ENCODE measurements at regions not wholly inside any gene's neighbourhood (a gene's known extent, or its start where the extent isn't known, plus 50 kb on each side); places are given as distances from the start of the nearest gene placed in this dataset.
"Not testable (repeated sequence)": the region's sequence is repeated elsewhere in the genome, so short reads cannot be mapped to it uniquely, and the experiment has no call there.

GRCh38 chr6:126723541-126724170 is 383.7 kb downstream of the CENPW start:
- no peak for DNase-seq (ENCODE audit: insufficient read length, low spot score, missing footprints)
- H3K4me3 ChIP-seq (ENCODE audit: insufficient read depth, low read length), result no peak overlapping the region
- no peak overlapping the region for H2AFZ ChIP-seq (ENCODE audit: low read length)

GRCh38 chr6:126724821-126725220 is 384.9 kb downstream of the CENPW start:
- no peaks in the 10 kb centered on the region for H3K9me3 ChIP-seq (ENCODE audit: low read depth, low read length)
- H4K20me1 ChIP-seq (ENCODE audit: insufficient read depth, low read length), result no peaks in the 10 kb centered on the region
- H3K27ac ChIP-seq (ENCODE audit: low read depth, low read length), result no peak overlapping the region
- no peak overlapping the region for H3K4me3 ChIP-seq (ENCODE audit: insufficient read depth, low read length)
- no peaks in the 10 kb centered on the region for H3K79me2 ChIP-seq (ENCODE audit: insufficient read depth, low read length)
- no peaks in the 10 kb centered on the region for H3K36me3 ChIP-seq (ENCODE audit: insufficient read depth, low read length)
- no peaks in the 10 kb centered on the region for H3K27me3 ChIP-seq (ENCODE audit: insufficient read depth, low read length)
- TF ChIP-seq, protein P1, sequence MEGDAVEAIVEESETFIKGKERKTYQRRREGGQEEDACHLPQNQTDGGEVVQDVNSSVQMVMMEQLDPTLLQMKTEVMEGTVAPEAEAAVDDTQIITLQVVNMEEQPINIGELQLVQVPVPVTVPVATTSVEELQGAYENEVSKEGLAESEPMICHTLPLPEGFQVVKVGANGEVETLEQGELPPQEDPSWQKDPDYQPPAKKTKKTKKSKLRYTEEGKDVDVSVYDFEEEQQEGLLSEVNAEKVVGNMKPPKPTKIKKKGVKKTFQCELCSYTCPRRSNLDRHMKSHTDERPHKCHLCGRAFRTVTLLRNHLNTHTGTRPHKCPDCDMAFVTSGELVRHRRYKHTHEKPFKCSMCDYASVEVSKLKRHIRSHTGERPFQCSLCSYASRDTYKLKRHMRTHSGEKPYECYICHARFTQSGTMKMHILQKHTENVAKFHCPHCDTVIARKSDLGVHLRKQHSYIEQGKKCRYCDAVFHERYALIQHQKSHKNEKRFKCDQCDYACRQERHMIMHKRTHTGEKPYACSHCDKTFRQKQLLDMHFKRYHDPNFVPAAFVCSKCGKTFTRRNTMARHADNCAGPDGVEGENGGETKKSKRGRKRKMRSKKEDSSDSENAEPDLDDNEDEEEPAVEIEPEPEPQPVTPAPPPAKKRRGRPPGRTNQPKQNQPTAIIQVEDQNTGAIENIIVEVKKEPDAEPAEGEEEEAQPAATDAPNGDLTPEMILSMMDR (IDR thresholded peaks at IDR 0.05; ENCODE audit: extremely low read depth, low read depth, low read length), result no peak
- no peak for DNase-seq (ENCODE audit: insufficient read length, low spot score, missing footprints)
- H3K4me1 ChIP-seq (ENCODE audit: insufficient read depth, low read length), result peaks cover 13% of the 10 kb centered on the region
- no peak overlapping the region for H2AFZ ChIP-seq (ENCODE audit: low read length)
- H3K4me2 ChIP-seq (ENCODE audit: insufficient read depth, low read length), result no peak overlapping the region

More at GRCh38 chr6:126723541-126724170, 383.7 kb downstream of the CENPW start:
- no peaks in the 10 kb centered on the region for H3K9me3 ChIP-seq (ENCODE audit: low read depth, low read length)
- H3K36me3 ChIP-seq (ENCODE audit: insufficient read depth, low read length), result no peaks in the 10 kb centered on the region
- no peaks in the 10 kb centered on the region for H3K27me3 ChIP-seq (ENCODE audit: insufficient read depth, low read length)
- peaks cover 13% of the 10 kb centered on the region for H3K4me1 ChIP-seq (ENCODE audit: insufficient read depth, low read length)
- H3K4me2 ChIP-seq (ENCODE audit: insufficient read depth, low read length), result no peak overlapping the region
- no peaks in the 10 kb centered on the region for H4K20me1 ChIP-seq (ENCODE audit: insufficient read depth, low read length)
- TF ChIP-seq, protein P1 (IDR thresholded peaks at IDR 0.05; ENCODE audit: extremely low read depth, low read depth, low read length), result no peak
- no peaks in the 10 kb centered on the region for H3K79me2 ChIP-seq (ENCODE audit: insufficient read depth, low read length)
- H3K27ac ChIP-seq (ENCODE audit: low read depth, low read length), result no peak overlapping the region

- H3K27me3 ChIP-seq (ENCODE audit: insufficient read depth, low read length); H4K20me1 ChIP-seq (ENCODE audit: insufficient read depth, low read length); H3K4me3 ChIP-seq (ENCODE audit: insufficient read depth, low read length); DNase-seq (ENCODE audit: insufficient read length, low spot score, missing footprints); H3K27ac ChIP-seq (ENCODE audit: low read depth, low read length); H3K4me1 ChIP-seq (ENCODE audit: insufficient read depth, low read length); H2AFZ ChIP-seq (ENCODE audit: low read length); H3K9me3 ChIP-seq (ENCODE audit: low read depth, low read length); H3K4me2 ChIP-seq (ENCODE audit: insufficient read depth, low read length); H3K79me2 ChIP-seq (ENCODE audit: insufficient read depth, low read length); H3K36me3 ChIP-seq (ENCODE audit: insufficient read depth, low read length): not testable (repeated sequence)
Observed at GRCh38 chr6:126726454-126726853, 386.5 kb downstream of the CENPW start.

DNA sequence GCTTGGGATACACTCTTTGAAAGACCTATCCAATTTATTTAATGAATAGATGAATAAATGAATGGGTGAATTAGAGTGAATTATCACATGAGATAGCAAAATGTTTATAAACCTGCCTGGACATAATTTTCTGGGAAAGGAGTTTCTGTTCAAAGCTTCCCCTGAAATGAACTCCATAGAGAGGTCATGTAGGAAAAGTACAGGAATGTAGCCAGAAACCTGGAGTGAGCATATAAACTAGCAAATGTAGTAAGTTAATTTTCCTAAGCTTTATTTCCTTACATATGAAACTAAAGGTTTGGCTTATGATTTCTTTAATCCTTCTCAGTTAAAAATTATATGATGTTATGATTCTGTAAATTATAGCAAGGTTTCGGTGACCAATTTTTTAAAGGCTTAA is 380.3 kb upstream of the RSPO3 start:
- H4K20me1 ChIP-seq (ENCODE audit: insufficient read depth, low read length), result no peaks in the 10 kb centered on the region
- H3K36me3 ChIP-seq (ENCODE audit: insufficient read depth, low read length), result no peaks in the 10 kb centered on the region
- H3K4me1 ChIP-seq (ENCODE audit: insufficient read depth, low read length), result no peaks in the 10 kb centered on the region
- no peaks in the 10 kb centered on the region for H3K79me2 ChIP-seq (ENCODE audit: insufficient read depth, low read length)
- H3K4me3 ChIP-seq (ENCODE audit: insufficient read depth, low read length), result no peak overlapping the region
- H3K9me3 ChIP-seq (ENCODE audit: low read depth, low read length), result no peaks in the 10 kb centered on the region
- H2AFZ ChIP-seq (ENCODE audit: low read length), result no peak overlapping the region
- no peak for DNase-seq (ENCODE audit: insufficient read length, low spot score, missing footprints)
- H3K4me2 ChIP-seq (ENCODE audit: insufficient read depth, low read length), result no peak overlapping the region
- TF ChIP-seq, protein P1 (IDR thresholded peaks at IDR 0.05; ENCODE audit: extremely low read depth, low read depth, low read length), result no peak
- no peaks in the 10 kb centered on the region for H3K27me3 ChIP-seq (ENCODE audit: insufficient read depth, low read length)
- no peak overlapping the region for H3K27ac ChIP-seq (ENCODE audit: low read depth, low read length)

Measured in osteoblast (primary cell).